Tibial nerve (tissue), 4 donors: ENCODE measurements at regions not wholly inside any gene's neighbourhood (a gene's known extent, or its start where the extent isn't known, plus 50 kb on each side); places are given as distances from the start of the nearest gene placed in this dataset.

Experiments used
- EP300 ChIP-seq, 2 donors: sonication (generic); formaldehyde crosslinking; IDR thresholded peaks; one replicate each; pipeline ENCODE4 v1.6.1; 2017; ENCODE audit warnings: antibody characterized with exemption in 2 of 2, mild to moderate bottlenecking in 1 of 2
- TF ChIP-seq, protein P1 (sequence below), 5 experiments: fragments of 200-600 bp in 3 of 5; fragments of 450-650 bp in 2 of 5; sonication (generic) in 3 of 5; IDR thresholded peaks; one replicate each; pipeline ENCODE4 v1.5.1; 2016 to 2019; ENCODE audit warnings: antibody characterized with exemption in 5 of 5, mild to moderate bottlenecking in 3 of 5, moderate library complexity in 2 of 5

GRCh38 chr5:54388409-54388808 lies 67.1 kb upstream of the HSPB3 start:
- TF ChIP-seq EP300 (IDR thresholded peaks at IDR 0.05) = no peak
- TF ChIP-seq, protein P1, sequence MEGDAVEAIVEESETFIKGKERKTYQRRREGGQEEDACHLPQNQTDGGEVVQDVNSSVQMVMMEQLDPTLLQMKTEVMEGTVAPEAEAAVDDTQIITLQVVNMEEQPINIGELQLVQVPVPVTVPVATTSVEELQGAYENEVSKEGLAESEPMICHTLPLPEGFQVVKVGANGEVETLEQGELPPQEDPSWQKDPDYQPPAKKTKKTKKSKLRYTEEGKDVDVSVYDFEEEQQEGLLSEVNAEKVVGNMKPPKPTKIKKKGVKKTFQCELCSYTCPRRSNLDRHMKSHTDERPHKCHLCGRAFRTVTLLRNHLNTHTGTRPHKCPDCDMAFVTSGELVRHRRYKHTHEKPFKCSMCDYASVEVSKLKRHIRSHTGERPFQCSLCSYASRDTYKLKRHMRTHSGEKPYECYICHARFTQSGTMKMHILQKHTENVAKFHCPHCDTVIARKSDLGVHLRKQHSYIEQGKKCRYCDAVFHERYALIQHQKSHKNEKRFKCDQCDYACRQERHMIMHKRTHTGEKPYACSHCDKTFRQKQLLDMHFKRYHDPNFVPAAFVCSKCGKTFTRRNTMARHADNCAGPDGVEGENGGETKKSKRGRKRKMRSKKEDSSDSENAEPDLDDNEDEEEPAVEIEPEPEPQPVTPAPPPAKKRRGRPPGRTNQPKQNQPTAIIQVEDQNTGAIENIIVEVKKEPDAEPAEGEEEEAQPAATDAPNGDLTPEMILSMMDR (IDR thresholded peaks at IDR 0.05) = no peak
